GM23338 (cell line): ENCODE measurements at regions not wholly inside any gene's neighbourhood (a gene's known extent, or its start where the extent isn't known, plus 50 kb on each side); places are given as distances from the start of the nearest gene placed in this dataset.

ENCODE experiments used
- CREB1 ChIP-seq: fragments of 250-450 bp; sonication (Bioruptor Pico); IDR thresholded peaks from 2 replicates; pipeline ENCODE4 v1.5.0; 2020; ENCODE audit warnings: low read depth, mild to moderate bottlenecking, moderate library complexity
- CTCF ChIP-seq, 2 experiments: fragments of 200-600 bp in 1 of 2; sonication (generic) in 1 of 2; conservative IDR thresholded peaks; 2 replicates each; pipeline versions ENCODE4 v1.5.1 to v1.6.1; 2016 to 2017; ENCODE audit warnings: antibody characterized with exemption in 2 of 2, low read depth in 2 of 2, mild to moderate bottlenecking in 2 of 2, moderate library complexity in 1 of 2
- ETS1 ChIP-seq: IDR thresholded peaks from 2 replicates; pipeline ENCODE4 v1.6.1; 2016; ENCODE audit warnings: antibody characterized with exemption
- EZH2 ChIP-seq: fragments of 200-600 bp; sonication (generic); IDR thresholded peaks from one replicate; pipeline ENCODE4 v1.8.0; 2017; ENCODE audit warnings: antibody characterized with exemption, mild to moderate bottlenecking, low read depth; ENCODE audit not compliant: unreplicated experiment
- JUNB ChIP-seq: IDR thresholded peaks from one replicate; pipeline ENCODE4 v1.6.1; 2016; ENCODE audit warnings: antibody characterized with exemption; ENCODE audit not compliant: unreplicated experiment
- POLR2AphosphoS5 ChIP-seq: IDR thresholded peaks from 2 replicates; pipeline ENCODE4 v1.6.1; 2016; ENCODE audit warnings: antibody characterized with exemption, low read depth
- REST ChIP-seq: IDR thresholded peaks from one replicate; pipeline ENCODE4 v1.6.1; 2018; ENCODE audit warnings: antibody characterized with exemption; ENCODE audit not compliant: unreplicated experiment
- ZNF331 ChIP-seq: fragments of 250-450 bp; sonication (Bioruptor Pico); IDR thresholded peaks from 2 replicates; pipeline ENCODE4 v1.5.0; 2020; ENCODE audit warnings: low read depth, mild to moderate bottlenecking, moderate library complexity

GRCh38 chr16:62929593-62929992, 893.4 kb upstream of the CDH8 start:
- TF ChIP-seq EZH2, result no peak
- no peak for TF ChIP-seq CTCF (conservative IDR thresholded peaks at IDR 0.05; ENCODE audit: low read depth in 2 of 2)
- no peak for TF ChIP-seq POLR2AphosphoS5
- no peak for TF ChIP-seq REST
- TF ChIP-seq JUNB, result no peak
- TF ChIP-seq ETS1, result no peak
- TF ChIP-seq ZNF331 (CRISPR knock-in tag), result no peak
- no peak for TF ChIP-seq CREB1 (CRISPR knock-in tag)
